NCI-H2196 (cell line): ENCODE measurements at regions not wholly inside any gene's neighbourhood (a gene's known extent, or its start where the extent isn't known, plus 50 kb on each side); places are given as distances from the start of the nearest gene placed in this dataset.
"Not testable (repeated sequence)": the region's sequence is repeated elsewhere in the genome, so short reads cannot be mapped to it uniquely, and the experiment has no call there.

Experiments
- DNase-seq: peaks from one replicate; lab custom pipeline; 2025; ENCODE audit not compliant: unreplicated experiment; lab: John Stamatoyannopoulos, UW

GRCh38 chr3:5585085-5585484, 397.6 kb downstream of the EDEM1 start:
- no peak for DNase-seq

DNA sequence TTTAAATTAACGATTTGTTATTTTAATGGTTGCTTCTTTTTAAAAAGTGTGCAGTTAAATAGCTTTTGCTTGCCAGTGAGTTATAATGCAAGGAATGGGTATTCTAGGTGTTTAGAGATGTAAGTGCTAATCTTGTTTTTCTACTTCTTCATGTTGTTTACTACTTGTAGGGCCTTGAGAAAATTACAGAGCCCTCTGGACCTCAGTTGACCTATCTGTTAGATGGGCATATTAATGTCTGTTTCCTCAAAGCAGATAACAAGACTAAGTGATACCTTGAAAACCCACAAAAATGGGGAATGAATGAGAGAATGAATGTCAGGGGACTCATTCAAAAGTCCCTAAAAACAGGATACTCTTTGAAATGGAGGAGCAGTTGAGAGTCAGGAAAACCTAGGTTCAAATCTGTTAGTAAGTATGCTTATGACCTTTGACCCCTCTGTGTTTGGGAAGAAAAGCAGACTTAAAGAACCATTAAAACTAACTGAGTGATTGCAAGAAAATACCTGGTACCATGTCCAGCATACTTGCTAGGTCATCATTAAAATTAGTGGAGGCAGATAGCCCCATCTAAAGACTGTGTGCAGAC, 419.5 kb downstream of the EDEM1 start:
- no peak for DNase-seq

DNA sequence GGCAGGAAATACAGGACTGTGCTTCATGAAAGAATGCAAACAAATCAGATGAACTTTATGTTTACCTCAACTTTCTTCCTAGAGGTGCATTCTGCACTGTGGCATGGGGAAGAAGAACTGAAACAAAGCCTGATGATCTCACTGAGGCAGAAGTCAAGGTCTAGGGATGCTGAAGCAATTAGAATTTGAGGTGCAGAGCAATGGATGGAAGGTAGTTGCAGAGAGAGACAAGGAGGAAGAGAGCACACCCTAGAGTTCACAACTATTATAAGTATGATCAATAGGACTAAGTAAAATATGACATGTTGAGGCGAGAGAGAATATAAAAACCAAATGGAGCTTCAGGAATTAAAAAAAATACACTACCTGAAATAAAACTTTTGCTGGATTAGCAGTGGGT, 420.1 kb downstream of the EDEM1 start:
- no peak for DNase-seq

DNA sequence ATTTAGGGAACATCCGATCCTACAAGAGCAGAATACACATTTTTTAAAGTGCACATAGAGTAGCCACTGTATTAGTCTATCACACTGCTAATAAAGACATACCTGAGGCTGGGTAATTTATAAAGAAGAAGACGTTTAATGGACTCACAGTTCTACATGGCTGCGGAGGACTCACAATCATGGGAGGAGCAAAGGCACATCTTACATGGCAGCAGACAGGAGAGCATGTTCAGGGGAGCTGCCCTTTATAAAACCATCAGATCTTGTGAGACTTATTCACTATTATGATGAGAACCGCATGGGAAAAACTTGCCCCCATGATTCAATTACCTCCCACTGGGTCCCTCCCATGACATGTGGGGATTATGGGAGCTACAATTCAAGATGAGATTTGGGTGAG, 421.5 kb downstream of the EDEM1 start:
- not testable (repeated sequence) for DNase-seq

DNA sequence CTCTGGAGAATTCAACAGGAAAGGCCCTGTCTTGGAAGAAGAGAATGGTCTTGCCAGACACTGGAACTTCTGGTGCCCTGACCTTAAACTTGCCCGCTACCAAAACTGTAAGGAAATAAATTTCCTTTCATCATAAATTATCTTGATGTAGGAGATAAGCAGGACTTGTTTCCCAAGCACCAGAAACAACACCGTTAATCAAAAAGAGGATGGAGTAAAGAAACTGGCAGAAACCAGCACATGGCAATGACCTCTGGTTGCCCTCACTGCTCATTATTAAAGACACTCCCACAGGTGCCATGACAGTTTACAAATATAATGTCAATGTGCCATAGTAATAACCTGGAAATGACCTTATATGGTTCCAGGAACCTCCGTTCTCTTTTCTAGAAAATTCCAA, 426.1 kb downstream of the EDEM1 start:
- DNase-seq: no peak

DNA sequence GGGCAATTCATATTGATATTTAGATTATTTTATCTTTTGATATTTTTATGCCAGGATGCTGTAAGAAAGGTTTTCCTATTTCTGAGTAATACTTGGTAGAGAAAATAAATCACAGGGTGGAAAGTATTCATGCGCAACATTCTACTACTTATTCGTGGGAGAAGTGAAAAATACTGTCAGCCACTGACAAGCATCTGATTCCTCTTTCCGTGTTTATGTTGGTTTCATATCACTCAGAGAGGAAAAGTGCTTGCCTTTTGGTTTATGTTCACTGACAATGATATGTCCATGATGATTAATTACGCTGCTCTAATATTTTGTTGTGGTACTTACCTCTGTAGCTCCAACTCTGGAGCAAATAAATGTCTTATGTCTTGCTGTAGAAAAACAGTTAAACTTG, 429.4 kb downstream of the EDEM1 start:
- DNase-seq: no peak

DNA sequence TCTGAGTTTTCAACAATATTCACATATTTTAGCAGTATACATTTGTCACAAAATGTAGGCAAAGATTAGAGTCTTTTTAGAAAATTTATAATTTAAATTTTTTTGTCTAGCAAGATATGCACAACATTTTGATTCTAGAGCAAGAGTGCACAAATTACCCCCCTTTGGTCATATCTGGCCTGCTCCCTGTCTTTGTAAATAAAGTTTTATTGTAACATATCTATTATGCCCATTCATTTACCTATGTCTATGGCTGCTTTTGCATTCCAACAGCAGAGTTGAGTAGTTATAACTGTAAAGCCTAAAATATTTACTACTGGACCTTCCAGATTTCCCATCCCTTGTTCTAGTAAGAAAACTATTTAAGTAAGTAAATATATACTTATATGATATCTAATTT, 430.7 kb downstream of the EDEM1 start:
- no peak for DNase-seq

GRCh38 chr3:5630406-5630805, 442.9 kb downstream of the EDEM1 start:
- DNase-seq: no peak

DNA sequence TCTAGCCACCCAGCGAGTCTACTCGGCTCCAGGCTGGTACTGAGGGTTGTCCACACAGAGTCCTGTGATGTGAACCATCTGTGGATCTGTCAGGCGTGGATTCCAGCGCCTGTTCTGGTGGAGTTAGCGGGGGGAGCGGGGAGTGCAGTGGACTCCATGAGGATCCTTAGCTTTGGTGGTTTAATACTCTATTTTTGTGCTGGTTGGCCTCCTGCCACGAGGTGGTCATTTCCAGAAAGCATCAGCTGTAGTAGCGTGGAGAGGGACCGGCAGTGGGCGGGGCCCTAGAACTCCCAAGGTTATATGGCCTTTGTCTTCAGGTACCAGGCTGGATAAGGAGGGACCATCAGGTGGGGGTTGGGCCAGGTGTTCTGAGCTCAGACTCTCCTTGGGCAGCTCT, 446.5 kb downstream of the EDEM1 start:
- no peak for DNase-seq

GRCh38 chr3:5634411-5634810, 446.9 kb downstream of the EDEM1 start:
- no peak for DNase-seq

GRCh38 chr3:5635746-5636145, 448.2 kb downstream of the EDEM1 start:
- no peak for DNase-seq

DNA sequence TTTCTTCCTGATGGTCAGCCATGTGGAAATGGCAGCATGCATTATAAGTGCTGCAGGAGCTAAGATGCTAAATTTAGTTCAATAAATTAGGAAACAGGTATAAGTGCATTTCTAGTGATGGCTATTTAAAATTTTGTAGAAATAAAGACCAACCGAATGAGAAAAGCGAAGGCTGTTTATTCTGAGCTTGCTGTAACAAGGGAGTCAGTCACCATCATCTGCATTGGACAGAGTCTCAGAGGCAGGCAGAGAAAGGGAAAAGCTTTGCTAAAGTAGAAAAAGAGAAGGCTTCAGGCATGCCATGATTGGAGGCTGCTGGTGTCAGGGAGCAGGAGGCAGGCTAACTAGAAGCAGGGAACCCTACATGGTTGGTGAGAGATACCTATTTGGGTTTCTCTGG, 451.0 kb downstream of the EDEM1 start:
- no peak for DNase-seq

GRCh38 chr3:5644773-5645670, 457.5 kb downstream of the EDEM1 start:
- DNase-seq: no peak

DNA sequence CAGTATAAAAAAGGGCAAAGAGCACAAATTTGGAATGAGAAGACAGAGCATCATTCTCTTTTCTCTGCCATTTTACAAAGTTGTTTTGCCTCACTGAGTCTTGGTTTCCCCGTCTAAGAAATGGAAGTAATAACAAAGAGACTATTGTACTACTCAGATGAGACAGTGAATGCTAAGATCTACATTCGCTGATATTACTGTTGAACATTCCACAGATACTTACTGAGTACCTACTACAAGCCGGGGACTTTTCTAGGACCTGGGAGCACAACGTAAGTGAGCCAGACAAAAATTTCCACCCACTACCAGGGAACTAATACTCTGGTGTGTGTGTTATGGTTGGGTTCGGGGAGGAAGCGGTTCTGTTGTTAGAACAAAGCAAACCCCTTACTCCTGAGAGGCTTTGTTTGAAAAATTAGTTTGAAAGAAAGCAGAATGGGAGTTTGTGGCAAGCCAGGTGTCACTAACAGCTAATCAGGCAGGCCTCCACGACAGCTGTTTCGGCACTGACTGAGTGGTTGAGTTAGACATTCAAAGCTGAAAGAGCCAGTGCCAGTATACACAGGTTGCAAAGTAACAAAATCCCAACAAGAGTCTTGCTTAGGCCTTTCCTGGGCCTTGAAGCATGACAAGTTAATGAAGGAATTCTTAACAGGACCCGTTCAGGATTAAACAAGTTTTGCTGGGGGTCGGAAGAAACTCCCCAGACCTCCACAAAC, 458.3 kb downstream of the EDEM1 start:
- no peak for DNase-seq

GRCh38 chr3:5650303-5650702, 462.8 kb downstream of the EDEM1 start:
- no peak for DNase-seq

- no peak for DNase-seq
These were observed 463.8 kb downstream of the EDEM1 start for GRCh38 chr3:5651351-5651750.

- no peak for DNase-seq
These were observed 466.1 kb downstream of the EDEM1 start for GRCh38 chr3:5653426-5654143.

GRCh38 chr3:5657106-5657505, 469.6 kb downstream of the EDEM1 start:
- DNase-seq: no peak

DNA sequence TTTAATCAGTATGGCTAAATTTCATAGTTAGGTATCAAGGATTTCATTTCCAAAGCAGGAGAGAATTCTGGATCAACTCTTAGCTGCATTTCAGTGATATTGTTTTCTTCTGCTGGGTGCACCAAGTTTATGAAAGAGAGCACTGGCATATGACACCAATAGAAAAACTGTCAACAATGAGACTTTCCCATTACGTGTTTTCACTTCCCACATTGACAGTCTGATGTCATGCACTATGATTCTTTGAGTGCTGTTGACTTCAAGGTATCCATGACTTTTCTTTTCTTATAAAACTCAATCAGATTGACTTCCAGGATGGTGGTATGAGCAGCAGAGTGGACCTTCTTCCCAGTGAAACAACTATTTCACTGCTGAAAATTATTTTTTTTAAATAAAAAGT, 476.1 kb downstream of the EDEM1 start:
- DNase-seq: no peak

- DNase-seq: no peak
These were observed 478.9 kb downstream of the EDEM1 start for GRCh38 chr3:5666455-5666854.

DNA sequence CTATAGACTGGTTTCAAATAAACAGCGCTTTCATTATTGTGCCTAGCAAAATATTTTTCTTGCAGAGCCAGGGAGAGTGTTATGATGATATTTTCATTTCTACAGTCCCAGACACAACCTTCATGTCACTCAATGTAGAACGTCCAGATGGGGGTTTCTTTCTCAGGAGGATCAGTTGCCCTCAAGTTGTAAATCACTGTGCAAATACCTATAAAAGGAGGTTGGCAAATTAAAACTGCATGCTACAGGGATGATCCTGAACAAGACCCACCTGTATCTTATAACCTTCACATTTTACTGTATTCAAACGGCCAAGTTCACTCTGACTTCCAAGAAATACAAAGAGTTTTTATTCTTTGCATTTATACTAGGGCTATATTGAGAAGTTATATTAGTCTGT, 486.0 kb downstream of the EDEM1 start:
- no peak for DNase-seq
